ENCODE measurements at regions not wholly inside any gene's neighbourhood (a gene's known extent, or its start where the extent isn't known, plus 50 kb on each side); places are given as distances from the start of the nearest gene placed in this dataset.

DNA sequence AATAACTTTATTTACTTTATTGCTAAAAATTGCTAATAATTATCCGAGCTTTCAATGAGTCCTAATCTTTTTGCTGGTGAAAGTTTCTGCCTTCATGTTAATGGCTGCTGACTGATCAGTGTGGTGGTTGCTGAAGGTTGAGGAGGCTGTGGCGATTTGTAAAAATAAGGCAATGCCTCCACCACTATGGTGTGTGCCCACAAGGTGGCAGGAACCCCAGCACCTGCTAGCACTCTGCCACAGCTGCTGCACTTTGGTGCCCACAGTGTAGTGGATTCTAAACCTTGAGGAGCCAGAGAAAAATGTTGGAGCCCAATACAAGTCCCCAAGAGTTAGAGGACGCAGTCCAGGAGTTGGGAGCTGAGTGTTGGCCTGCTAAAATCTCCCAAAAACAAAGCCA is 1237.1 kb downstream of the PCDH19 start:
- H3K4me3 ChIP-seq (ENCODE audit: low read depth, low read length): no peak overlapping the region
- in situ Hi-C loops (cut with HindIII; ENCODE audit: low sequenced_read_pairs): no loop called here
- DNase-seq (ENCODE audit: low read depth): no peak
- TF ChIP-seq, protein P1, sequence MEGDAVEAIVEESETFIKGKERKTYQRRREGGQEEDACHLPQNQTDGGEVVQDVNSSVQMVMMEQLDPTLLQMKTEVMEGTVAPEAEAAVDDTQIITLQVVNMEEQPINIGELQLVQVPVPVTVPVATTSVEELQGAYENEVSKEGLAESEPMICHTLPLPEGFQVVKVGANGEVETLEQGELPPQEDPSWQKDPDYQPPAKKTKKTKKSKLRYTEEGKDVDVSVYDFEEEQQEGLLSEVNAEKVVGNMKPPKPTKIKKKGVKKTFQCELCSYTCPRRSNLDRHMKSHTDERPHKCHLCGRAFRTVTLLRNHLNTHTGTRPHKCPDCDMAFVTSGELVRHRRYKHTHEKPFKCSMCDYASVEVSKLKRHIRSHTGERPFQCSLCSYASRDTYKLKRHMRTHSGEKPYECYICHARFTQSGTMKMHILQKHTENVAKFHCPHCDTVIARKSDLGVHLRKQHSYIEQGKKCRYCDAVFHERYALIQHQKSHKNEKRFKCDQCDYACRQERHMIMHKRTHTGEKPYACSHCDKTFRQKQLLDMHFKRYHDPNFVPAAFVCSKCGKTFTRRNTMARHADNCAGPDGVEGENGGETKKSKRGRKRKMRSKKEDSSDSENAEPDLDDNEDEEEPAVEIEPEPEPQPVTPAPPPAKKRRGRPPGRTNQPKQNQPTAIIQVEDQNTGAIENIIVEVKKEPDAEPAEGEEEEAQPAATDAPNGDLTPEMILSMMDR (IDR thresholded peaks at IDR 0.05; ENCODE audit: low read depth, low read length, missing control alignments): no peak

DNA sequence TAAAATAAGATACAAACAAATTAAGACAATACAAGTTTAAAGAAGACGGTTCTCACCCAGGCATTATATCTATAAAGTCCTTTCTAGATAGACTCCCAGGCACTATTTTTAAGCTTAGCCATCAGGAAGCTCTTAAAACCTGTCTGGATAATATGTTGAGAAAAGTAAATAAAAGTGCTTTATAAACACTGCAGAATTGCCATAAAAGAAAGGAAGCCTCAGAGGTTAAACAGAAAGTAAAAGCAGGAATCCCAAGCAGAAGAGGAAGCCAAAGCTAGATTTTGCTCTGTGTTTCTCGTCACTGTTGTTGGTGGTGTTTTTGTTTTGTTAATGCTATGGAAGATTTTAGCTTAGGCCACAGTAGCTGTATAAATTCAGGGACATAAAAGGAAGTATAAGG is 1267.3 kb downstream of the PCDH19 start:
- H3K4me3 ChIP-seq (ENCODE audit: low read depth, low read length): no peak overlapping the region
- no peak for DNase-seq (ENCODE audit: low read depth)
- in situ Hi-C loops (cut with HindIII; ENCODE audit: low sequenced_read_pairs): no loop called here
- TF ChIP-seq, protein P1 (IDR thresholded peaks at IDR 0.05; ENCODE audit: low read depth, low read length, missing control alignments): no peak

DNA sequence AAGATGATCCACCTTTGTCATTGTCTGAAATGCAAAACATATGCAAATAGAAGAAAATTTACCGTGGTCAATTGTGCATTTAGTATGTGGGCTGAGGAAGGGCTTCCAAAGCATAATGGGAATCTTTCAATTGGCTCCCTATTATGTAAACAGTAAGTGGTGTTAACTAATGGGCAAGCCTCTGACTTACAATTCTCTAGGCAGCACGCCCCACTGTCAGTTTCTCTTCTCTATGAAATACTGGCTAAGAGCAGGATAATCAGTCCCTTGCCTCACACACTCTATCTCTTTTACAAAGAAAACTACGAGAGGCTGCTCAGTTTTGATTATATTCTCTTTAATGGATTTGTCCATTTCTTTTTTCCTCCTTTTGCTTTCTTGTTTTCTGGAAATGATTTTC is 1272.6 kb downstream of the PCDH19 start:
- TF ChIP-seq, protein P1 (IDR thresholded peaks at IDR 0.05; ENCODE audit: low read depth, low read length, missing control alignments): no peak

DNA sequence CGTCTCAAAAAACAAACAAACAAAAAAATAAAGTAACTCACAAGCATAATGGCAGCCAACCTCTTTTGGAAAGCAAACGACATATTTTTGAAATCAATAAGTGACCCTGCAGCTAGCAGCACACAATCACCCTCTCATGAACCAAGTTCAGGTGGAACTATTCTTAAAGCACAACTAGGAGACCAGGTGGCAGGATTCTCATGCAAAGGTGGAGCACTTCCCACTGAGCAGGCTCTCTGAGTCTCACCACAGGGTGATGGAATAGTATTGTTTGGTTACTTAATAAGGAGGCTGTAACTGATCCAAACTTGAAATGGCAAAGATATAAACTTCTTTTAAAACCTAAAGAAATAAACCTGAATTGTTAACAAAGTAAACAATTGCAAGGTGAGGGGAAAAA is 1293.1 kb downstream of the PCDH19 start:
- in situ Hi-C loops (cut with HindIII; ENCODE audit: low sequenced_read_pairs): no loop called here
- DNase-seq (ENCODE audit: low read depth): no peak
- H3K4me3 ChIP-seq (ENCODE audit: low read depth, low read length): no peak overlapping the region
- TF ChIP-seq, protein P1 (IDR thresholded peaks at IDR 0.05; ENCODE audit: low read depth, low read length, missing control alignments): no peak

More for the DNA sequence above, 1272.6 kb downstream of the PCDH19 start:
- no peak for DNase-seq (ENCODE audit: low read depth)
- H3K4me3 ChIP-seq (ENCODE audit: low read depth, low read length): no peak overlapping the region
- in situ Hi-C loops (cut with HindIII; ENCODE audit: low sequenced_read_pairs): no loop called here

DNA sequence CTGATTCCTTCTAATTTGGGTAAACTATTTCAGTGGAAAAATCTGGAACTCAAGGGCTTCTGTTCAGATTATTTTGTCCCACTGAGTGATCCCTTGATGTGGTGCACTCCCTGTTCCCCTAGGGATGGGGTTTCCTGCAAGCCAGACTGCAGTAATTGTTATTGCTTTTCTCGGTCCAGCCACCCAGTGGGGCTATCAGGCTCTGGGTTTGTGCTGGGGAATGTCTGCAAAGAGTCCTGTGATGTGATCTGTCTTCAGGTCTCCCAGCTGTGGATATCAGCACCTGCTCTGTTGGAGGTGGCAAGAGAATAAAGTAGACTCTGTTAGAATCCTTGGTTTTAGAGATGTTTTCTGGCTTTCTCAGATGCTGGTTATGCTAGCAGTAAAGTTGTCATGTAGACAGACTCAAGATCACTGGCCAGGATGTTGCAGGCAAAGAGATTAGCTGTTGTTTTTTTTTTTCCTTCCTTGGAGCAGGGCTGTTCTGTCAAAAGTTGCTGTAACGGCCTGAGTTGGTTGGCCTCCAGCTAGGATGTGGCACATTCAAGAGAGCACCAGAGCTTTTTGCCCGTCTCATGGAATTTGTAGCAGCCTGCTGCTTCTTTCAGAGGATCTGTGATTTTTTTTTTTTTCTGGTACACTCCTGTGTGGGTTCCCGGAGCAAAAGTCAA is 1314.0 kb downstream of the PCDH19 start:
- DNase-seq (ENCODE audit: low read depth): no peak
- in situ Hi-C loops (cut with HindIII; ENCODE audit: low sequenced_read_pairs): no loop called here
- TF ChIP-seq, protein P1 (IDR thresholded peaks at IDR 0.05; ENCODE audit: low read depth, low read length, missing control alignments): no peak
- H3K4me3 ChIP-seq (ENCODE audit: low read depth, low read length): no peak overlapping the region

GRCh38 chrX:99091459-99091858 is 1318.6 kb downstream of the PCDH19 start:
- TF ChIP-seq, protein P1 (IDR thresholded peaks at IDR 0.05; ENCODE audit: low read depth, low read length, missing control alignments): no peak
- in situ Hi-C loops (cut with HindIII; ENCODE audit: low sequenced_read_pairs): no loop called here
- H3K4me3 ChIP-seq (ENCODE audit: low read depth, low read length): no peak overlapping the region
- DNase-seq (ENCODE audit: low read depth): no peak
